HG03432 (cell line): ENCODE measurements at regions not wholly inside any gene's neighbourhood (a gene's known extent, or its start where the extent isn't known, plus 50 kb on each side); places are given as distances from the start of the nearest gene placed in this dataset.

Experiments used
- ATAC-seq: cut with Tn5 transposase; IDR thresholded peaks from one replicate; pipeline ENCODE4 v1.9.1; 2021; ENCODE audit warnings: mild to moderate bottlenecking, moderate library complexity; ENCODE audit not compliant: unreplicated experiment

- ATAC-seq: no peak
Observed at GRCh38 chr6:63521475-63522210, 50.6 kb upstream of the LOC128125822 start.
